Left hindlimb (tissue), 1 donor: ENCODE measurements at regions not wholly inside any gene's neighbourhood (a gene's known extent, or its start where the extent isn't known, plus 50 kb on each side); places are given as distances from the start of the nearest gene placed in this dataset.
A peak's percentile ranks its signal among the peaks of the same experiment; 100 is the strongest.

Source experiments
- DNase-seq: peaks from one replicate; pipeline ENCODE4 v3.0.0-alpha.2; 2018

DNA sequence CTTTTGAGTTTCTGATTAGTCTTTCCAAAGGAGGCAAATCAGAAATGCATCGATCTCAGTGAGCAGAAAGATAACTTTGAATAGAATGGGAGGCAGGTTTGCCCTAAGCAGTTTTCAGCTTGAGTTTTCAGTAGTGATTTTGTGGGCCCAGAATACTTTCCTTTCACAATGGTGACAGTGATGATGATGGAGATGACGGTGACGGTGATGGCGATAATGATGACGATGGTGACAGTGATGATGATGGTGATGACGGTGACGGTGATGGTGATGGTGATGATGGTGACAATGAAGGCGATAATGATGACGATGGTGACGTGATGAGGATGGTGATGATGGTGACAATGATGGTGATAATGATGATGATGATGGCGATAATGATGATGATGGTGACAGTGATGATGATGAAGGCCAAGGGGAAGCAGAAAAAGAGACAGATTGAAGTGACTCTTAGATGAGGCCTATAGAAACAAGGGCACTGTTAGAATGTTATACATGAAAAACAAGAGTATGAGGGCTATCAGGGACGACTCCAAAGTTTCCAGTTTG lies 153.4 kb upstream of the B3GAT1 start:
- no peak for DNase-seq

- no peak for DNase-seq
Measured at GRCh38 chr11:134564472-134565200, 152.6 kb upstream of the B3GAT1 start.

DNA sequence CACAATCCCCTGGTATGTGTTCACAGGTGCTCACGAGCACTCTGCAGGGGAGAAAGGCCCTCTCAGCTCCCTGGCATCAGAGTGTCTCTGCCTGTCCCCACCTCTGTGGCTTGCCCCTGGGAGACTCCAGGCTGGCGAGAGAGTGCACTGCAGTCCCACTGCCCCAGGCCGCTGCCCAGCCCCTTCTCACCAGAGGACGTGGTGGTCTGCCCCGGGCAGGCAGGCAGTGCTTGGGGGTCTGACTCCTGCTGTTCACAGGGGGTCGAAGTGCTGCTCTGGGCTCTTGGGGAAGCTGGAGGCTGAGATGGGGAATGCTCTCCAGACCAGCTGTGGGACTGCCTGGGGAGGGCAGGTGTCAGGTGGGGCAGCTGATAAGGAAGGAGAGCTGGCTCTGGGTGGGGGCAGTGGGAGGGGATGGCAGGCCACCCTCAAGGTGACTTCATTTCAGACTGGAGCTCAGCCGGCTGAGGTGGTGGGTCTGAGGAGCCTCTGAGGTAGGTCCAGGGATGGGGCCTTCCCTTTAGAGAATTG lies 151.0 kb upstream of the B3GAT1 start:
- no peak for DNase-seq

DNA sequence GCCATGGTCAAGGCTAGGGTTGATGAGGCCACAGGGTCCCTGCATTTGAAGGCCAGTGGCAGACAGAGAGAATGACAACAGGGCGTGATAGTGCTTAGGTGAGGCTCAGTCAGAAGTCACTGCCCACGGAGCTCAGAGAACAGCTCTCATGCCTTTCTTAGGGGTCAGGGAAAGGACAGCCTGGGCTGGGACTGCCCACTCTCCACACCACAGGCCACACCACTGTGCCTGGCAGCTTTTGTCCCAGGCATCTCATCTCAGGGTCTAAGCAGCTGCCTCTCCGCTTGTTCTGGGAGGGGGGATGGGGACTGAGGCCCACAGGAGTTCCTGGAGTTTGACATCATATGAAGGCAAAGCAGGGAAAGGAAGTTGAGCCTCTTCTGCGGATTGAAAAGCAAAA lies 150.2 kb upstream of the B3GAT1 start:
- DNase-seq = peak; percentile 57

DNA sequence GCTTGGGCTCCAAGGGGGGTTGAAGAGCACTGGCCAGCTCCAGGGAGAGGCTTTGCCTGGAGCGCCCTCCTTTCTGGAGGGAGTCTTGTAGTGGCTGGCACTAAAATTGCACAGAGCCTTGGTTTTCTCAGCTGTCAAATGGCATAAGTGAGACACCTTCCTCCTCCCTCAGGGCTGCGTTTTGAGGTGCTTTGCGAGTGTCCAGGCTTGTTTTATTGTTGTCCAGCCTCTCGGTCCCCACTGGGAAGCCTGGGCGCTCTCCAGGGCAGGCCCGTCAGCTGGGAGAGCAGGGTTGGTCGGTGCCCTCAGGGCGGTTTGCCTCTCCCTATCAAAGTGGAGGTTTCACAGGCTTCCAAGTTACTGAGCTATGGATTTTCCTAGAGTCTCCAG lies 149.3 kb upstream of the B3GAT1 start:
- no peak for DNase-seq

DNA sequence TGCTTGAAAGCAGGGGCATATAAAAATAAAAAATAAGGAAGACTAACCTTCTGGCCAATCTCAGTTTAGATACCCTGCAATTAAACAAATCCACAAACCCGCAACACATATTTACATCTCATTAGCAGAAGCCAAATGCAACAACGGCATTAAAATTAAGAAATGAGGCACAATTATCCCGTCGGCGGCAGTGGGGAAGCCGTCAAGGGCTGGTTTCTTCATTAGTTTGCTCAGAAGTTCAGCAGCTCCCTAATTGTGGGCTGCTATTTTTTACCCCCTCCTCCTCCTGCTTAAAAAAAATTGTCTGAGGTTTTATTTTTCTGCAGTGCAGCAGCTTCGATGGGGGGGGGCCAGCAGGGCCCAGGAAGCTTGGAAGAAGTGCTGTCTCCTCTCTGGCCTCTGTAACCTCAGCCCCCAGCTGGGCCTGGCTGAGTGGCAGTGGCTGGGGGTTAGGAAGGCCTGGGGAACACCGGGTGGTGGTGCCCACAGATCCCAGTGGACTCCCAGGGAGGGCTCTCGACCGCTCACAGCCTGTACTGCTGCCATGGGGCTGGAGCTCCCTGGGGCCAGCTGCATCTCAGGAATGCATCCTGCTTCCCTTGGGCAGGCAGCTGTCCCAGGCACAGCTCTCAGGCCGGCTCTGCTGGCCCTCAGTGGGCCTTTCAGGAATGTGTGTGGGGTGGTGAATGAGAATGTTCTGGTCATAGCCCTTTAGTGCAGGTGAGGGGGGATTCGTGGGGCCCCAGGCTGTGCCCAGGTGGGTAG lies 148.7 kb upstream of the B3GAT1 start:
- peak; percentile 53 for DNase-seq

DNA sequence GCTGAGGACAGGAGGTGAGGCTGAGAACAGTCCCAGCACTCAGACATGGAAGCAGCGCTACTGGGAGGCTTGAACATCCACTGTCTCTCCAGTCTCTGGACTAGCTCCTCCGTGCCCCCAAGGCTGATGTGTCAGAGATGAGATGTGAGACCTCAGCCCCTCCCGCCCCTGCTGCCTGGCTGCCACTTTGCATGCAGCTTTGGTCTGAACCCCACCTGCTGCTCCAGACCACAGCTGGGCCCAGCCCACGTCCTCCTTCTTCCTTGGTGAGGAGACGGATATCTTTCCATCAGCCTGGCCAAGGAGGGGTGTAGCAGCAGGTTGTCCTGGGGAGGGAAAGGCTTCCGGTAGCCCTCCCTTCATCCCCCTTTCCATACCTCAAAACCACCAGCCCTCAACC lies 148.0 kb upstream of the B3GAT1 start:
- DNase-seq = no peak

GRCh38 chr11:134559602-134559962 lies 147.5 kb upstream of the B3GAT1 start:
- DNase-seq = no peak

GRCh38 chr11:134558916-134559601 lies 147.0 kb upstream of the B3GAT1 start:
- DNase-seq = no peak

DNA sequence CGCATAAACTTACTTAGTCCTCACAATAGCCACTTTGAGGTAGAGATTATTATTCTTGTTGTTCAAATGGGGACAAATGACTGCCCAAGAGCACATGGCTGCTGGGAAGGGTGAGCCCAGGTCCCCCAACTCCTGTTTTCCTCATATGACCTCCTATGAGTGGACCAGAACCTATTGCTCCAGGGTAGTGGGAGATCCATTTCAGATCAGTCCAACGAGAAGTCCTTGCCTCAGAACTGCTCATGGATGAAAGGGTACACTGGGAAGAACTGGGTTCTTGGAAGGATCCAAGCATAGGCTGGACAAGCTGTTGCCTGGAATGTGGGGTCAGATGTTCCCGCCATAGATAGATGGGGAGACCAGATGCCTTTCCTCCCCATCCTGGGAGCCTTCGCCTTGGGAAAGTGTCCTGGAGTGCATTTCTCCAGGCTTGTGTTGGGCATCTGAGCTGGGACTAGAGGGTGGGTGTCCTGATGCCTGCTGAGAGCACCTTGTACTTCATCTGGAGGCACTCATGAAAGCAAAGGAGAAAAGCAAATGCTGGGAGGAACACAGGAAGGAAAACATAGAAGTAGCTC lies 146.3 kb upstream of the B3GAT1 start:
- no peak for DNase-seq

GRCh38 chr11:134557571-134558257 lies 145.7 kb upstream of the B3GAT1 start:
- no peak for DNase-seq

- DNase-seq = no peak
Measured at GRCh38 chr11:134556186-134556585, 144.1 kb upstream of the B3GAT1 start.

DNA sequence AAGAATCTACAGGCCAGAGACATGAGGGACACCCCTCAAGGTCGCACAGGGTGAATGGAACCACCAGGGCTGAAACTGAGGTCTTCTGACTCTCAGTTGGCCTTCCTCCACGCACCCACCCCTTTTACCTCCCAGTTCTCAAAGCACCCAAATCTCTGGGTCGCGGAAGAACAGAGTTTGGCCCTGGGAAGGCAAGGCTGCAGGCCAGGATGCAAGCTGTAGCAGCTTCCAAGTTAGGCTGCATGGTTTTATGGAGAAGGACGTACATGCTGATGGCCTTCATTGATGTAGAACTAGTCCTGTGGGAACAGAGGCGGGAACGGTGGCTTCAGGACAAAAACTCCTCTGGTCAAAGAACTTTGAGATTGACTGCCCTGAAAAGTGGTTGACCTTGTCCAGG lies 143.5 kb upstream of the B3GAT1 start:
- DNase-seq = no peak

- no peak for DNase-seq
Measured at GRCh38 chr11:134554861-134555260, 142.8 kb upstream of the B3GAT1 start.

DNA sequence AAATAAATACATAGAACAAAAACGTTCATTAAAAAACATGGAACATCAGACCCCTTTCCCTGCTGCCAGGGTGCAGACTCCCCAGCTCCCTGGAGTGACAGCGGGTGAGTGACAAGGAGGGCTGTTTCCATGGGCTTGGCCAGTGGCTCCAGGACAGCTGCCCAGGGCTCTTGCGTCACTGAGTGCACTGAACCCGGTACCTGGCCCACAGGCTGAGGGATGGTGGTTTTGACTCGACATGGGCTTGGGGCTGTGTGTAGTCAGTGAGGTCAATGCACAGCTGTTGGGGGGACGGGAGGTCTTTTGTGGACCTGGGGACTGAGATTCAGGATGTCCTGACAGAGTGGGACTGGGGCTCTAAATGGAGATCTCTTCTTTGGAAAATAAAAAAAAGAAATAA lies 142.1 kb upstream of the B3GAT1 start:
- no peak for DNase-seq

- DNase-seq = no peak
Measured at GRCh38 chr11:134552749-134553148, 140.7 kb upstream of the B3GAT1 start.

GRCh38 chr11:134545521-134545920 lies 133.5 kb upstream of the B3GAT1 start:
- DNase-seq = no peak

DNA sequence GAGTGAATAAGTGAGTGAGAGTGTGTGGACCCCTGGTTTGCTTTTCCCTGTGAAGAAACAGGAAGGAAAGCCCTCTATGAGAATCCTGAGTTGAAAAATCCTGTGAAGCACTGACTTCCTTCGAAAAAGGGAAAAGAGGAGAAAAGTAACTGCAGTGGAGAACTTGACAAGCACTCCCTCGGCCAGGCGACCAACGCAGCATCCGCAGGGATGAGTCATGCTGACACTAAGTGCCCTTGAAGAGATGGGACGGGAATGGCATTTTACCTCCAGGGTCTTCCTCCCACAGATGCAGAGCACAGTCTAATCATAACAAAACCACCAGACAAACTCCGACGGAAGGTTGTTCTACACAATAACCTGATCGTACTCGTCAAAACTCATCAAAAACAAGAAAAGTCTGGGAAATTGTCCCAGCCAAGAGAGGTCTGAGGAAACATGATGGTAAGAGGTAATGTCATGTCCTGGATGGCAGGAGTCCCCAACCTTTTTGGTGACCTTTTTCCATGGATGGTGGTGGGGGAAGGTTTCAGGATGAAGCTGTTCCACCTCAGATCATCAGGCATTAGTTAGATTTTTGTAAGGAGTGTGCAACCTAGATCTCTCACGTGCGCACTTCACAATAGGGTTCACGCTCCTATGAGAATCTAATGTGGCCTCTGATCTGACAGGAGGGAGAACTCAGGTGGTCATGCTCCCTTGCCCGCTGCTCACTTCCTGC lies 132.2 kb upstream of the B3GAT1 start:
- no peak for DNase-seq

DNA sequence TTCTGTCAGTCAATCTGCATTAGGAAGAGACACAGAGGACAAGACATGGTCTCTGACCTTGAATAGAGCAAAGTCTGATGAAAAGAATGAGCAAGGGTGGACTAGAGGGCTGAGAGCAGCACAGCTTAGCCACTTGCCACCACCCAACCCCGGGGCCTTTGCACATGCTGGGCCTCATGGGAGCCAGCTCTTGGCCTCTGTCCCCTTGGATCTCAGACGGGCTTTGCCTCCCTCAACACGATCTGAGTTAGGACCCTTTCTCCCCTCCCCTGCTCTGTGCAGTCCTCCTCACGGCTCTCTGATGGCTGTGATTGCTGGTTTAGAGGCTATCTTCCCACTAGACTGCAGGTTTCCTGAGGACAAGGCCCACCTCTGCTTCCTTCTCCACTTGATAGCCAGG lies 131.6 kb upstream of the B3GAT1 start:
- no peak for DNase-seq

DNA sequence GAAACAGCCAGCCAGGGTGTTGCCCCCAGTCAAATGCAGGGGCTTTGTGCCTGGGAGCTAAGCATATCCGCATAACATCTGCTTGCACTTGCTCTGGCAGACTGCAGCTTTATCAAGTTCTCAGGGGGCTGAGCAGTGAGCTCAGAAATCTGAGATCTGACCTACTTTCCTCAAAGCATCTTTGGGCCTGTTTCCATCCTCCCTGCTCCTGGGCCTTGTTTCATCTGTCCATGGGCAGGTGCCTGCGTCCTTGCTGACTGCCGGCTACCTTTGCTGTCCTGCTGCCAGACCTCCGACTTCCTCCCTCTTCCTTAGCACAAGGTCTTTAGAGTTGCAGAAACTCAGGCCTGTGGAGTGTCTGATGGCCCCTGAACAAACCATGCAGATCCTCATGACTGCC lies 131.2 kb upstream of the B3GAT1 start:
- no peak for DNase-seq

DNA sequence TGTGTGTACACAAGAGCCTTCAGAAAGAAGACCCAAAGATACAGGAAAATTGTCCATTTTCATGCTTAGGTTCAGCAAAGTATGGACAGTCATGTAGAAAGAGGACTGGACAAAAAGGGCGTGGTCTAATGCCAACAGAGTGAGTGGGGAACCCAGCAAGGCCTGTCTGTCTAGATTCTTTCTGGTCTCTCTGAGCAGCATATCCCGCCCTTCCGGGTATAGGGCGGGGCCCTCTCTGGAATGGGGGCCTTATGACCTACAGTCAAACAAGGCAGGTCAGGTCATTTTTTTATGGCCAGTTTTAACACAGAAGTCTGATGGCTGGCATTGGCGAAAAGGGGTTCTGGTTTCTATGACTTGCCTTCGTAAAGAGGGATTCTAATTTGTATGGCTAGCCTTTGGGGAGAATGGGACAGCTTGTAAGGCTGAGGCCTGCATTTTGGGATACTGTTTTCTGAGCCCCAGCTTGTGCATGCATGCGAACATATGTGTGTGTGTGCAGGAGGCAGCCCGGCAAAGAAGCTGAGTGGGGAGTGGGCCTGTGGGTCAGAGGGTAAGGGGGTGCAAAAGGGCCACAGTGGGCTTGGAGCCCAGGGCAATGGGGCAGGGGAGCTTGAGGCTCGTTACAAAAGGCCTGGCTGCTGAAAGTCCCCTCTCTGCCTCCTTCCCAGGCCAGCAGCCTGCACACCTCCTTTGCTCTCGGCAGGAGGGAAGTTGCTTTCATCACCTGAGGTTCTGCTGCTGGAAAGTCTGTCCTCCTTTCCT lies 130.5 kb upstream of the B3GAT1 start:
- DNase-seq = no peak
